ENCODE measurements at regions not wholly inside any gene's neighbourhood (a gene's known extent, or its start where the extent isn't known, plus 50 kb on each side); places are given as distances from the start of the nearest gene placed in this dataset.

DNA sequence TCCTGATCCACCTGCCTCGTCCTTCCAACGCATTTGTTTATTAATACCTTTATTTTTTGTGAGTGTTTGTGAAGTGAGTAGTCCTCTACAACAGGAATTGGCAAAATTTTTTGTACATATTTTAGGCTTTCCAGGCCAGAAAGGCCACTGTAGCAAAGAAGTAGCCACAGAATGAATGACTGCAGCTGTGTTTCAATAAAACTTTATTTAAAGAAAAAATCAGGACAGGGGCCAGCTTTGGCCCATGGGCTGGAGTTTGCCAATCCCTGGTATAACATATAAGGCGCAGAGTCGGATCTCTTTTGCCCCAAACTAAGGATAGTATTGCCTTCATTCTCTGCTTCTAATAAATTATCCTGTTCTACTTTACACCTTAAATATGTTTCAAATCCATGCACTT, 198.0 kb upstream of the COX10 start:
- TF ChIP-seq, protein P1, sequence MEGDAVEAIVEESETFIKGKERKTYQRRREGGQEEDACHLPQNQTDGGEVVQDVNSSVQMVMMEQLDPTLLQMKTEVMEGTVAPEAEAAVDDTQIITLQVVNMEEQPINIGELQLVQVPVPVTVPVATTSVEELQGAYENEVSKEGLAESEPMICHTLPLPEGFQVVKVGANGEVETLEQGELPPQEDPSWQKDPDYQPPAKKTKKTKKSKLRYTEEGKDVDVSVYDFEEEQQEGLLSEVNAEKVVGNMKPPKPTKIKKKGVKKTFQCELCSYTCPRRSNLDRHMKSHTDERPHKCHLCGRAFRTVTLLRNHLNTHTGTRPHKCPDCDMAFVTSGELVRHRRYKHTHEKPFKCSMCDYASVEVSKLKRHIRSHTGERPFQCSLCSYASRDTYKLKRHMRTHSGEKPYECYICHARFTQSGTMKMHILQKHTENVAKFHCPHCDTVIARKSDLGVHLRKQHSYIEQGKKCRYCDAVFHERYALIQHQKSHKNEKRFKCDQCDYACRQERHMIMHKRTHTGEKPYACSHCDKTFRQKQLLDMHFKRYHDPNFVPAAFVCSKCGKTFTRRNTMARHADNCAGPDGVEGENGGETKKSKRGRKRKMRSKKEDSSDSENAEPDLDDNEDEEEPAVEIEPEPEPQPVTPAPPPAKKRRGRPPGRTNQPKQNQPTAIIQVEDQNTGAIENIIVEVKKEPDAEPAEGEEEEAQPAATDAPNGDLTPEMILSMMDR (IDR thresholded peaks at IDR 0.05; ENCODE audit: low read length): no peak
- TF ChIP-seq EZH2 (optimal IDR thresholded peaks at IDR 0.05; ENCODE audit: low read depth, low read length) (no peak), EZH2phosphoT487 (IDR thresholded peaks at IDR 0.05; ENCODE audit: low read length) (no peak)
- Histone ChIP-seq H4K20me1 (ENCODE audit: insufficient read depth, low read length) (no peaks in the 10 kb centered on the region), H3K4me2 (ENCODE audit: low read depth, low read length) (no peak overlapping the region), H3K4me1 (ENCODE audit: low read length) (no peaks in the 10 kb centered on the region), H3K36me3 (replicated peaks; ENCODE audit: insufficient read depth, low read length) (no peaks in the 10 kb centered on the region), H3K79me2 (ENCODE audit: low read length) (no peaks in the 10 kb centered on the region), H2AFZ (ENCODE audit: low read length) (no peak overlapping the region), H3K27me3 (replicated peaks; ENCODE audit: insufficient read depth, low read length) (no peaks in the 10 kb centered on the region), H3K9me3 (replicated peaks; ENCODE audit: insufficient read depth, low read length) (no peaks in the 10 kb centered on the region), H3K9ac (ENCODE audit: low read length) (no peak overlapping the region), H3K4me3 (ENCODE audit: low read length) (no peak overlapping the region), H3F3A (ENCODE audit: insufficient read depth, low read length) (no peaks in the 10 kb centered on the region), H3K27ac (ENCODE audit: low read length) (no peak overlapping the region), H3K9me2 (replicated peaks; ENCODE audit: insufficient read depth, low read length) (no peaks in the 10 kb centered on the region)
- DNase-seq: no peak

DNA sequence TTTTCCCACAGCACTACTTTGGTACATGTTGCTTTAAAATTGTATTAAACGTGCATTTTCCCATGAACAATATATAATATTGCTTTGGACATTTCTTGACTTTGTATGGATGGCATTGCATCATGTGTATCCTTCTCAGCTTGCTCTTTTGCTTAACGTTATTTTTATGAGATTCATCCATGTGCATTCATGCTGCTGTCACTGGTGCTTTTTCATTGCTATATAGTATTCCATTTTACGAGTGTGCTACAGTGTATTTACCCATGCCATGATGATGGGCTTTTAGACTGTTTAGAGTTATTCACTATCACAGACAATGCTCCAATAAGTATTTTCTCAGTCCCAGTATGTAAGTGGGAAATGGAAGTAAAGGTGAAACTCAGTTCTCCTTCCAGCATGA, 195.2 kb upstream of the COX10 start:
- H3K4me2 ChIP-seq (ENCODE audit: low read depth, low read length): no peak overlapping the region
- H3K36me3 ChIP-seq (replicated peaks; ENCODE audit: insufficient read depth, low read length): no peaks in the 10 kb centered on the region
- TF ChIP-seq EZH2phosphoT487 (IDR thresholded peaks at IDR 0.05; ENCODE audit: low read length) (no peak), EZH2 (optimal IDR thresholded peaks at IDR 0.05; ENCODE audit: low read depth, low read length) (no peak)
- TF ChIP-seq, protein P1 (IDR thresholded peaks at IDR 0.05; ENCODE audit: low read length): no peak

DNA sequence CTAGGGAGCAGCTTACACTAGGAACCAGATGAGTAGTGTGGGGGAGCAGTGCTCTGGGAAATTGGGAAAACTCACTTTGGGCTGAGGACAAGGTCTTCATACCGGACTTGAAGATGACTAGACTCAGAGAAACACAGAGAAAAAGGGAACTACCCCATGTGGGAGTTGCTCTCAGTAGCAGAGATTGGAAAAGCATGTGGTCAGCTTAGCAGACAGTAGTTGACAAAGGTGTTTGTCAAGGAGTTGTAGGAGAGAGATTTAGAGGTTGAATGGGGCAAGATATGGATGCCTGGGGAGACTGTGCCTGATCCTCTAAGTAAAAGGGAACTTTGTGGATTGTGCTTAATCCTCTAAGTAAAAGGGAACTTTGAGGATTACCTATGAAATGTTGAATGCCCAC, 194.5 kb upstream of the COX10 start:
- no peak overlapping the region for H3K4me2 ChIP-seq (ENCODE audit: low read depth, low read length)
- H3K27ac ChIP-seq (ENCODE audit: low read length): no peak overlapping the region
- H3K36me3 ChIP-seq (replicated peaks; ENCODE audit: insufficient read depth, low read length): no peaks in the 10 kb centered on the region
- DNase-seq: no peak
- no peaks in the 10 kb centered on the region for H3K9me2 ChIP-seq (replicated peaks; ENCODE audit: insufficient read depth, low read length)
- no peaks in the 10 kb centered on the region for H3K79me2 ChIP-seq (ENCODE audit: low read length)
- H3K4me3 ChIP-seq (ENCODE audit: low read length): no peak overlapping the region
- H4K20me1 ChIP-seq (ENCODE audit: insufficient read depth, low read length): no peaks in the 10 kb centered on the region
- TF ChIP-seq, protein P1 (IDR thresholded peaks at IDR 0.05; ENCODE audit: low read length): no peak
- TF ChIP-seq EZH2phosphoT487 (IDR thresholded peaks at IDR 0.05; ENCODE audit: low read length): no peak
- no peak for TF ChIP-seq EZH2 (optimal IDR thresholded peaks at IDR 0.05; ENCODE audit: low read depth, low read length)
- H3K27me3 ChIP-seq (replicated peaks; ENCODE audit: insufficient read depth, low read length): no peaks in the 10 kb centered on the region
- no peak overlapping the region for H3K9ac ChIP-seq (ENCODE audit: low read length)
- H2AFZ ChIP-seq (ENCODE audit: low read length): no peak overlapping the region
- H3K9me3 ChIP-seq (replicated peaks; ENCODE audit: insufficient read depth, low read length): no peaks in the 10 kb centered on the region
- H3F3A ChIP-seq (ENCODE audit: insufficient read depth, low read length): no peaks in the 10 kb centered on the region
- H3K4me1 ChIP-seq (ENCODE audit: low read length): no peaks in the 10 kb centered on the region

More for the DNA sequence above, 195.2 kb upstream of the COX10 start:
- H3K9me3 ChIP-seq (replicated peaks; ENCODE audit: insufficient read depth, low read length): no peaks in the 10 kb centered on the region
- H3K9ac ChIP-seq (ENCODE audit: low read length): no peak overlapping the region
- no peaks in the 10 kb centered on the region for H3F3A ChIP-seq (ENCODE audit: insufficient read depth, low read length)
- no peaks in the 10 kb centered on the region for H3K79me2 ChIP-seq (ENCODE audit: low read length)
- DNase-seq: no peak
- H3K27ac ChIP-seq (ENCODE audit: low read length): no peak overlapping the region
- no peaks in the 10 kb centered on the region for H3K9me2 ChIP-seq (replicated peaks; ENCODE audit: insufficient read depth, low read length)
- H3K4me3 ChIP-seq (ENCODE audit: low read length): no peak overlapping the region
- no peaks in the 10 kb centered on the region for H4K20me1 ChIP-seq (ENCODE audit: insufficient read depth, low read length)
- no peaks in the 10 kb centered on the region for H3K4me1 ChIP-seq (ENCODE audit: low read length)
- no peaks in the 10 kb centered on the region for H3K27me3 ChIP-seq (replicated peaks; ENCODE audit: insufficient read depth, low read length)
- H2AFZ ChIP-seq (ENCODE audit: low read length): no peak overlapping the region
